Activated T-helper 2 cell treated with anti-CD3 and anti-CD28 coated beads, Interferon-gamma antibody, Interleukin-2, Interleukin-4, amounts not matched to agents 10 μg/mL and 5 μg/mL and 100 μg/mL, durations not matched to agents 14 hours and 24 hours and 36 hours (primary cell): ENCODE measurements at regions not wholly inside any gene's neighbourhood (a gene's known extent, or its start where the extent isn't known, plus 50 kb on each side); places are given as distances from the start of the nearest gene placed in this dataset.
"Not testable (repeated sequence)": the region's sequence is repeated elsewhere in the genome, so short reads cannot be mapped to it uniquely, and the experiment has no call there.

Experiments used
- DNase-seq: peaks from one replicate; pipeline ENCODE4 v3.0.0; 2021; ENCODE audit warnings: low spot score
- H3K27ac Mint-ChIP-seq: one replicate; pipeline ENCODE4 v1.8.0; 2021; ENCODE audit warnings: mixed read lengths
- H3K27me3 Mint-ChIP-seq: one replicate; pipeline ENCODE4 v1.8.0; 2021; ENCODE audit warnings: low read depth, mixed read lengths
- H3K36me3 Mint-ChIP-seq: one replicate; pipeline ENCODE4 v1.8.0; 2021; ENCODE audit warnings: low read depth, mixed read lengths
- H3K4me1 Mint-ChIP-seq: one replicate; pipeline ENCODE4 v1.8.0; 2021; ENCODE audit warnings: low read depth, mixed read lengths
- H3K4me3 Mint-ChIP-seq: one replicate; pipeline ENCODE4 v1.8.0; 2021; ENCODE audit warnings: low read depth, mild to moderate bottlenecking, moderate library complexity, mixed read lengths
- H3K9me3 Mint-ChIP-seq: one replicate; pipeline ENCODE4 v1.8.0; 2021; ENCODE audit warnings: mixed read lengths
- intact Hi-C: fragments of 100-400 bp; cut with micrococcal nuclease; formaldehyde crosslinking; loops from one replicate; pipeline ENCODE4 v1.15.1; 2023

DNA sequence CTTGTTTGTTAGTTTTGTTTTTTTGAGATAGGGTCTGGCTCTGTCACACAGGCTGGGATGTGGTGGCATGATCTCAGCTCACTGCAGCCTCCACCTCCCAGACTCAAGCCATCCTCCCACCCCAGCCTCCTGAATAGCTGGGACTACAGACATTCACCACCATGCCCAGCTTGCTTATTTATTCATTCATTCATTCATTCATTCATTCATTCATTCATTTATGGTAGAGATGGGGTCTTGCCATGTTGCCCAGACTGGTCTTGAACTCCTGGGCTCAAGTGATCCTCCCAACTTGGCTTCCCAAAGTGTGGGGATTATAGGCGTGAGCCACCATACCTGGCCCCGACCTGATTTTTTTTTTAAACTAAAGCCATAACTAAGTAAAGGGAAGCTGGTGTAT is 212.8 kb upstream of the SPRY1 start:
- intact Hi-C loops, H3K36me3 Mint-ChIP-seq, H3K4me3 Mint-ChIP-seq, H3K9me3 Mint-ChIP-seq, H3K27ac Mint-ChIP-seq, DNase-seq, H3K4me1 Mint-ChIP-seq, H3K27me3 Mint-ChIP-seq: not testable (repeated sequence)

DNA sequence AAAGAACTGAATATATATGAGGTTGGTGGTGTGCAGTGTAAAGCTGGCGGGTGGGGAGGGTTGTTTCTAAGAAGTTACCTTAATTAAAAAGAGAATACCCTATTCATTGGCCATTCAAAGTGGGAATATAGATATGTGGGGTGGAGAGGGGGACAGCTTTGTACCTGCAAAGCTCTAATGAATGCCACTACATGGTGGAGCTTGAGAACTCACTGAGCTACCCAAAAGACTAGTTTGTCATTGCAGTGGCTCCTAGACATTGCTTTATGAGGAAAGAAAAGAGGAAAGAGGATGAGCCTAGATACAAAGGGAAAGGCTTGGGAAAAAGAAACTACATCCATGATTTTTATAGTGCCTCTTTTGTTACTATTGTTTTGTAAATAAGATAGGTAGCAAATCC is 209.9 kb upstream of the SPRY1 start:
- Mint-ChIP-seq H3K27me3 (no peaks in the 10 kb centered on the region), H3K4me3 (no peak overlapping the region)

DNA sequence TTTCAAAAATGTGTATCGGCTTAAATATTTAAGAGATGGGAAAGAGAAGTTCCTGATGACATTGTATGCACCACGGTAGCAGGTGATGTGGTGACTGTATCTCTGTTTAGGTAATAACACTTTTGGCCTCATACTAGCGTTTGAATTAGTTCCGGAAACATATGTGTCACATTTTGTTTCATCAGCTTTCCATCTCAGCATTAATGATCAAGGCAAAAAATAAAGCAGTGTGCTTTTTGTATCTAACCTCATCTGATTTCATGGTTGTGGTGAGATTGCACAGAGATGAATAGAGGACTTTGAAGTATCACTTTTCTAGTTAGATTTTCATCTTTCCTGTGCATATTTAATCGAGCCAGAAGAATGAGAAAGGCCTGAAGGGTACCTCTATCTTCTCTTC is 206.4 kb upstream of the SPRY1 start:
- intact Hi-C loops: no loop called here
- Mint-ChIP-seq H3K27me3 (no peaks in the 10 kb centered on the region), H3K4me1 (peaks cover 4% of the 10 kb centered on the region), H3K27ac (no peak overlapping the region), H3K36me3 (no peaks in the 10 kb centered on the region), H3K4me3 (no peak overlapping the region), H3K9me3 (no peaks in the 10 kb centered on the region)
- no peak for DNase-seq

More for the DNA sequence above, 209.9 kb upstream of the SPRY1 start:
- Mint-ChIP-seq H3K27ac (no peak overlapping the region), H3K36me3 (no peaks in the 10 kb centered on the region), H3K4me1 (peaks cover 4% of the 10 kb centered on the region), H3K9me3 (no peaks in the 10 kb centered on the region)
- DNase-seq: no peak
- intact Hi-C loops: no loop called here

DNA sequence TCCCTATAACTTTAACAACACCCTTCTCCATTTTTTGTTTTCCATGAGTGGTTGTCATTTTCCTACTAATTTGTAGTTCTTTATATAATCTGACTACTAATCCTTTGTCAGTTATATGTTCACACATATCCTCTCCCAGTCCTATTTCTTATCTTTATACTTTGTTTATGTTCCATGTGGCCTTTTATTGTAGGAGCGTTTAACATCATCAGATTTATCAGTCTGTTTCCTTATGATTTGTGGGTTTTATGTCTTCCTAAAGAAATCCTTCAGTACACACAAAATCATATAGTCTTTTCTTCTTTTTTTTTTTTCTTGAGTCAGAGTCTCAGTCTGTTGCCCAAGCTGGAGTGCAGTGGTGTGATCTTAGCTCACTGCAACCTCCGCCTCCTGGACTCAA is 204.9 kb upstream of the SPRY1 start:
- intact Hi-C loops: no loop called here
- no peak overlapping the region for H3K27ac Mint-ChIP-seq
- no peak for DNase-seq
- H3K36me3 Mint-ChIP-seq: no peaks in the 10 kb centered on the region
- peaks cover 4% of the 10 kb centered on the region for H3K4me1 Mint-ChIP-seq
- H3K4me3 Mint-ChIP-seq: no peak overlapping the region
- H3K9me3 Mint-ChIP-seq: no peaks in the 10 kb centered on the region
- no peaks in the 10 kb centered on the region for H3K27me3 Mint-ChIP-seq

DNA sequence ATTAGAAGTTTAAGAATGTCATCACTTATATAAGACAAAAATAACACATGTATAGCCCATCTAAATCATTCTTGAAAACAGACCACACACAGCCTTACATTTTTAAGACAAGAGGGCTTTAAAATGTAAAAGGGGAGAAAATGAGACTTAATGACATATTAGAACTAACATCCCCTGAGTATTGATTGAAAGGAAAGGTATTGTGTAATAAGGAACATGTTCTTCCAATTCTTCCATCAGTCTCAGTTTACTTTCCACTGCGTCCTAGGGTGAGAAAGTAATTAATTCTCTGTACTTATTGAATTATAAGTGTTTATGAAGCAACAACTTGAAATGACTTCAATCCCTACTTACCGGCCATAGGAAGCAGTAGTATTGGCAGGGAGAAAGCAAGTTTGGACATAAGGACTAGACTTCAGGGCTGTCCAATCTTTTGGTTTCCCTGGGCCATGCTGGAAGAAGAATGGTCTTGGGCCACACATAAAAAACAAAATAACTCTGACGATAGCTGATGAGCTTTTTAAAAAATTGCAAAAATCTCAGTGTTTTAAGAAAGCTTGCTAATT is 202.7 kb upstream of the SPRY1 start:
- no peaks in the 10 kb centered on the region for H3K27me3 Mint-ChIP-seq
- H3K4me1 Mint-ChIP-seq: peaks cover 4% of the 10 kb centered on the region
- H3K27ac Mint-ChIP-seq: no peak overlapping the region
- no peak for DNase-seq
- no peaks in the 10 kb centered on the region for H3K9me3 Mint-ChIP-seq
- intact Hi-C loops: no loop called here
- no peak overlapping the region for H3K4me3 Mint-ChIP-seq
- H3K36me3 Mint-ChIP-seq: no peaks in the 10 kb centered on the region

DNA sequence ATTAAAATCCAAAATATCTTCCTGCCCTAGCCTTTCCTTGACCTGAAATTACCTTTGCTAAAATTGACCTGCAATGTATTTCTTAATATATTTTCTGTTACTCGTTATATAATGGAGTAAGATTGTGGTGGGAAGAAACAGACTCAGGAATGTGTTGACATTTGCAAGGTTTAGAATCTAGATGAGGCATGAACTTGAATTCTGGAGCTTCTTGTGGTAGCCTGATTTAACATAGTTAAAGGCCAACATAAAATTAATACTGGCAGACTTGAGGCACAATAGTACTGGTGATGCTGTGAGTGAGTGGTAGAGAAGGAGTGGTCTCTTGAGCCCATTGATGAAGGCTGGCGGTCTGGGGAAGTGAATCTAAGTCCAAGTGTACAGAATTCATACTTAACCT is 197.9 kb upstream of the SPRY1 start:
- Mint-ChIP-seq H3K27ac (no peak overlapping the region), H3K27me3 (no peaks in the 10 kb centered on the region), H3K4me3 (no peak overlapping the region), H3K36me3 (no peaks in the 10 kb centered on the region), H3K4me1 (no peaks in the 10 kb centered on the region), H3K9me3 (no peaks in the 10 kb centered on the region)
- intact Hi-C loops: no loop called here
- no peak for DNase-seq

DNA sequence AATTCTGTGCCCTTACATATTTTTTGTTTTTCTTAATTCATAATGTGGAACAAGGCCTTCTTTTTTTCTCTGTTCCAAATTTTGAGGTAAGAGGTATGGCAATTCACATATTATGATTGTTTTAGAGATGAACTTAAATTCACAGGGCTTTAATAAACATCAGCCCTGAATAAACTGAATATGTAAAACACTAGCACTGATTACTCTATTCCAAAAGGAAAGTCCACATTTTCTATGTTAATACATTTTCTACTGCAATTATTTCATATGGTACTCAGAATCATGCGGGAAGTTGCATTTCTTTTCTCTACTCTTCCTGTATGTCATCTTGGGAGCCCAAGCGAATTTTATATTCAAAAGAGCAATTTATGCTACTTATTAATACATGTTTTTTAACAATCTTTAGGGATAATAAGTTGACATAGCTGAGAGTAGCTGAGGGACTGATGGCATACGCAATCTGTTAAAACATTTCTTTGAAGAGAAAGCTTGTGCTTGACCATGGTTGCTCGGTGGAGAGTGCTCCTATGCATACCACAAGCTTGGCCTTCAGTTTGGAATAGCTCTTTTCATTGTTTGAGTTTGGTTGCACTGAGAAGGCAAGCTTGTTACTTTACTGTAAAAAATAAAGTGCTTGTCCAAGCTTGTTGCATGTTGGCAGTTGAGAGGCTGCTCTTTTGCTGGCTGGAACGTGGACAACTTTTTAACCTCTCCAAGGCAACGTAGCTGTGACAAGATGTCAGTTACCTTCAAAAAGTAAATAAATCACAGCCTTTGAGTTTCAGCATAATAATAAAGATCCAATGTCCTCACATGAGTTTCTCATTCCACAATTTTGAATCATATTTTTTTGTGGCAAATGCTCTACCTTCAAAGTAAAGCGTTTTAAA is 196.3 kb upstream of the SPRY1 start:
- no peaks in the 10 kb centered on the region for H3K27me3 Mint-ChIP-seq
- intact Hi-C loops: no loop called here
- no peak overlapping the region for H3K4me3 Mint-ChIP-seq
- H3K9me3 Mint-ChIP-seq: no peaks in the 10 kb centered on the region
- no peak overlapping the region for H3K27ac Mint-ChIP-seq
- no peaks in the 10 kb centered on the region for H3K36me3 Mint-ChIP-seq
- no peaks in the 10 kb centered on the region for H3K4me1 Mint-ChIP-seq
- no peak for DNase-seq

DNA sequence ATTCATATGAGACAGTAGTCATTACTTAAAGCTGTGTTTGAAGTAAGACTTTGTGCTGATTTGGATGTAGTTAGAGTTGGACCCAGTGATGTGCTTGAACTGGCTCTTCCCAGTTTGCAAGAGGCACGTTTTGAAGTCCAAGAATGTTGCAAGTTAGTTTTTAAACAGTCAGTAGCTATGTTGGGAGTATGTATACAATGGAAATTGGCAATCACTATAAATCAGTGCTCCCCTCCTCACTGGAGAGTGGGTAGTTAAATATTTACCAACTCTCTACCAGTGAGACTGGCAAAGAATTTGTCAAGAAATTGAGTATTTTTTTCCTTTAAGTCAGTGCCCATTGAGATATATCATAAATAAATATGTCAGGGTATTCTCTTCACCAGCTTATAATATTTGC is 191.9 kb upstream of the SPRY1 start:
- H3K9me3 Mint-ChIP-seq: no peaks in the 10 kb centered on the region
- intact Hi-C loops: no loop called here
- no peaks in the 10 kb centered on the region for H3K27me3 Mint-ChIP-seq
- DNase-seq: no peak
- no peaks in the 10 kb centered on the region for H3K4me1 Mint-ChIP-seq
- H3K36me3 Mint-ChIP-seq: no peaks in the 10 kb centered on the region
- H3K4me3 Mint-ChIP-seq: no peak overlapping the region
- no peak overlapping the region for H3K27ac Mint-ChIP-seq

DNA sequence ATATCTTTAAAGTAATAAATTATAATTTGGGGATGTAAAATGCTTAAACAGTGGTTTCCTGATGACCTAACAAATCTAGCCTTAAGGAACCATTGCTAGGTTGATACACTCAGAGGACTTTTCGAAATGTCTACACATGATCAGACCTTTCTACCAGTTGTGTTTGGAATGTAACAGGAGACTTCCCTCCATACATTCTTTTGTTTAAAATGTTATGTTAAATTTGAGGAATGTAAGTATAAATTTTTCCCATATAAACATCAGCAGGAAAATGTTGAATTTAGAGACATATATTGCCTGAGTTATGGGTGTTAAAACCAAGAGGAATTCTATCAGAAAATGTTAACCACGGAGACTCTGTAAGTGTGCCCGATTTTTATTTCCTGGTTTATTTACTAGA is 190.6 kb upstream of the SPRY1 start:
- Mint-ChIP-seq H3K27ac (no peak overlapping the region), H3K9me3 (no peaks in the 10 kb centered on the region), H3K27me3 (no peaks in the 10 kb centered on the region), H3K36me3 (no peaks in the 10 kb centered on the region), H3K4me3 (no peak overlapping the region), H3K4me1 (no peaks in the 10 kb centered on the region)
- DNase-seq: no peak
- intact Hi-C loops: no loop called here

DNA sequence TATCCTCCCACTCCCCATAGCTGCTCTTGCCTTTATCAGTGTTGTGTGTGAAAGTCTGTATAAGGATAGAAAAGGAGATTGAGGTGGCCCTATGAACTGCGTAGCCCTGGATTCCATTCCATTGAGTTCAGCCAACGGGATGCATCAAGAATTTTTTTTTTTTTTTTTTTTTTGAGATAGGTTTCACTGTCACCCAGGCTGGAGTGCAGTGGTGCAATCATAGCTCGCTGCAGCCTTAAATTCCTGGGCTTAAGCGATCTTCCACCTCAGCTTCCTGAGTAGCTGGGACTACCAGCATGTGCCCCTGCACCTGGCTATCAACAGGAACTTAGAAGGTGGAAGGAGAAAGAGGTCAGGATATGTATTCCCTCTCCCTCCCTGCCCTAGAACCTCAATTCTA is 187.2 kb upstream of the SPRY1 start:
- Mint-ChIP-seq H3K9me3 (no peaks in the 10 kb centered on the region), H3K27ac (no peak overlapping the region), H3K27me3 (no peaks in the 10 kb centered on the region), H3K4me3 (no peak overlapping the region), H3K4me1 (no peaks in the 10 kb centered on the region), H3K36me3 (no peaks in the 10 kb centered on the region)
- DNase-seq: no peak
- intact Hi-C loops: no loop called here

DNA sequence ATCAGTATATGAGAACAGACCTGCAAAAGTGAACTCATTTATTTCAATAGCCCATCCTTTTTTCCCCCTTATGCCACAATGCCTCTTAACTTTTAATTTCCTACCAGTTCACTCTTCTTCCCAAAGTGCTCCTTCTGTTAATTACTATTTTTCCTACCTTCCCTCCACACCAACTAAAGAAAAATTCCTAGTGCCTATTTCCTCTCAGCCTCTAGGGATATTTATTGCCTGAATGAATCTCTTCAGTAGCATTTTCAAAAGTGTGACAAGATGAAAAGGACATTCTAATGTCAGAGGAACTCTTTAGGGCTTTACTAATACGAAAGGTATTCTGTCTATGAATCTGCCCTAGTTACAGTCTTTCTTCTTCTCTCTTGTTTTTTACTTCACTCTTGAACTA is 181.1 kb upstream of the SPRY1 start:
- Mint-ChIP-seq H3K4me1 (no peaks in the 10 kb centered on the region), H3K9me3 (no peaks in the 10 kb centered on the region), H3K36me3 (no peaks in the 10 kb centered on the region), H3K4me3 (no peak overlapping the region), H3K27ac (no peak overlapping the region), H3K27me3 (no peaks in the 10 kb centered on the region)
- intact Hi-C loops: no loop called here
- no peak for DNase-seq

DNA sequence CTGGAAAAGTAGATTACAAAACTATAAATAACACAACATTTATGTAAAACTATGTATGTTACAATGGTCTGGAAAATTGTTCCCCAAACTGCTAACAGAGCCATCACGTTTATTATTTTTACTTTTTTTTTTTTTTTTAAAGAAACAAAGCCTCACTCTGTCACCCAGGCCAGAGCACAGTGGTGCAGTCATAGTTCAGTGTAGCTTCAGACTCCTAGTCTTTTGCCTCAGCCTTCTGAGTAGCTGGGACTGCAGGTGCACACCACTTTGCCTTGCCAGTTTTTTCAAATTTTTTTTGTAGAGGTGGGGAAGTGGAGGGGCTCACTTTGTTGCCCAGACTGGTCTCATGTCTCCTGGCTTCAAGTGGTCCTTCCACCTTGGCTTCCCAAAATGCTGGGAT is 180.1 kb upstream of the SPRY1 start:
- Mint-ChIP-seq H3K9me3 (no peaks in the 10 kb centered on the region), H3K36me3 (no peaks in the 10 kb centered on the region), H3K4me3 (no peak overlapping the region), H3K27me3 (no peaks in the 10 kb centered on the region), H3K27ac (no peak overlapping the region), H3K4me1 (no peaks in the 10 kb centered on the region)
- DNase-seq: no peak
- intact Hi-C loops: no loop called here

DNA sequence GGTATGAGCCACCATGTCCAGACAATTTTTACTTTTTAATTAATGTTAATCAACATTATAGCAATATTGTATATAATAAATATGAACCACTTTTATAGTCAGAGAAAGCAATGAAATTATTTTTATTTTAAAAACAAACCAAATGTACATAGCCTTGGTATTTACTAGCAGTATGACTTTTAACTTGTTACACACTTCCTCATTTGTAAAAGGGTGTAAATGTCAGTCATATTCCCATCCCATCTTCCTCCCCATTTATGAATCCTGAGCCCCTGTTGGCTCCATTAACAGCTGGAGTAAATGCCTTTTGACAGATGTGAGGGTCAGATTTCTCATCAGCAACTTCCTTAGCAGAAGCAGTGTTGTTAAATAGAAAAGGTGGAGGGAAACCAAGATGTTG is 179.6 kb upstream of the SPRY1 start:
- no peaks in the 10 kb centered on the region for H3K27me3 Mint-ChIP-seq
- H3K4me3 Mint-ChIP-seq: no peak overlapping the region
- no peaks in the 10 kb centered on the region for H3K4me1 Mint-ChIP-seq
- no peak for DNase-seq
- no peaks in the 10 kb centered on the region for H3K9me3 Mint-ChIP-seq
- no peaks in the 10 kb centered on the region for H3K36me3 Mint-ChIP-seq
- intact Hi-C loops: no loop called here
- H3K27ac Mint-ChIP-seq: no peak overlapping the region
